ENCODE measurements at regions not wholly inside any gene's neighbourhood (a gene's known extent, or its start where the extent isn't known, plus 50 kb on each side); places are given as distances from the start of the nearest gene placed in this dataset.

DNA sequence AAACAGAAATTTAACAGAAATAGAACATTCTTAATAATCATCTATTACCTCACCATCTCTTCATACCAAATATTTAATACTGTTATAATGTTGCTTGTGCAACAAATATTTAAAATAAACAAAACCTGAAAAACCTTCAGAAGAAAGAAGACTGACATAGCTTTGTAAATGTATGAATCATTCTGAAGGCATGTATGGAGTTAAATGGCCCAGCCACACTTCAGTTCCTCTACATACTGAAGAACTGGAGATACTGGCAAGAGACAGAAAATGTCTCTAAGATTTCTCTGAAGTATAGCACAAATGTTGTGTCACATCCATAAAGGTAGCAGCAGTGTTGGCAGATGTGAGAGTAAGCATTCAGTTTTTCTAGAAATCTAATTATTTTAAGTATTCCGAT lies 275.3 kb upstream of the FGF13 start:
- CTCF ChIA-PET, result no interaction called here
- Histone ChIP-seq H3K79me2 (ENCODE audit: low read depth) (no peaks in the 10 kb centered on the region), H3K4me1 (replicated peaks; ENCODE audit: insufficient read depth) (peaks cover 17% of the 10 kb centered on the region), H3K9me2 (ENCODE audit: insufficient read depth) (no peaks in the 10 kb centered on the region; the same call in 1 of the 2 replicates), H3K27ac (no peak overlapping the region), H3K4me3 (no peak overlapping the region), H3K9me3 (ENCODE audit: insufficient read depth, low read depth) (no peaks in the 10 kb centered on the region), H3K4me2 (no peak overlapping the region), H3K36me3 (ENCODE audit: low read depth) (no peaks in the 10 kb centered on the region), H3K27me3 (ENCODE audit: insufficient read depth, low read depth) (no peaks in the 10 kb centered on the region), H4K20me1 (ENCODE audit: insufficient read depth) (no peaks in the 10 kb centered on the region), H2AFZ (no peak overlapping the region), H3F3A (ENCODE audit: insufficient read depth, low read depth) (no peaks in the 10 kb centered on the region)
- TF ChIP-seq CTCF (conservative IDR thresholded peaks at IDR 0.05), result no peak
- TF ChIP-seq EZH2 (IDR thresholded peaks at IDR 0.05; ENCODE audit: low read depth), result no peak
- POLR2A ChIA-PET (ENCODE audit: unreplicated experiment), result interaction anchor here (0.6 kb wide), 1 partner anchor 69 kb away, joined by 5 read pairs; no protein-coding TSS in a partner anchor
- intact Hi-C loops (cut with micrococcal nuclease; ENCODE audit: unreplicated experiment), result loop anchor here (5.0 kb wide), 1 partner anchor 40 kb away; no protein-coding TSS in a partner anchor
- no TSS peak for BruUV-seq (replicated peaks)
- DNase-seq, result no peak

DNA sequence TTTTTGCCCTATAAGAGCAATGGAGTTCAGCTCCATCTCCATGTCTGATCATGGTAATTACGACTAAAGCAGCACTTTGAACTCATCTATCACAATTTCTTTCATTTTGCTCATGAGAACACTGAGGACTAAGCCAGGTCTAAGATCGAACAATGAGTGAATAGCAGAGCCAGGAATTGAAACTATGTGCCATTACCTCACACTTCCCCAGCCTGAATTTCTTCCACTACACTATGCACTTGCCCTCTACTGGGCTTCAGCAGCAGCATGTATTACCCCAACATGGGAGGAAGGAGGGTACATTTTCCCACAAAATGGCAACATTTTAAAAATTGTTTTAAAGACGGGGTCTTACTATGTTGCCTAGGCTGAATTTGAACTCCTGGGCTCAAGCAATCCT lies 274.7 kb upstream of the FGF13 start:
- H2AFZ ChIP-seq, result no peak overlapping the region; the same call in 1 of the 2 replicates
- DNase-seq, result no peak
- ChIA-PET CTCF (no interaction called here), POLR2A (ENCODE audit: unreplicated experiment) (no interaction called here)
- BruUV-seq (replicated peaks), result no TSS peak
- H3K4me2 ChIP-seq, result no peak overlapping the region
- no peaks in the 10 kb centered on the region for H3K36me3 ChIP-seq (ENCODE audit: low read depth)
- no peak overlapping the region for H3K27ac ChIP-seq
- no peaks in the 10 kb centered on the region for H3K9me3 ChIP-seq (ENCODE audit: insufficient read depth, low read depth)
- TF ChIP-seq EZH2 (IDR thresholded peaks at IDR 0.05; ENCODE audit: low read depth) (no peak), CTCF (conservative IDR thresholded peaks at IDR 0.05) (no peak)
- H3K9me2 ChIP-seq (ENCODE audit: insufficient read depth), result no peaks in the 10 kb centered on the region
- H3F3A ChIP-seq (ENCODE audit: insufficient read depth, low read depth), result no peaks in the 10 kb centered on the region
- peaks cover 17% of the 10 kb centered on the region for H3K4me1 ChIP-seq (replicated peaks; ENCODE audit: insufficient read depth)
- no peak overlapping the region for H3K4me3 ChIP-seq
- H3K27me3 ChIP-seq (ENCODE audit: insufficient read depth, low read depth), result no peaks in the 10 kb centered on the region
- no peaks in the 10 kb centered on the region for H4K20me1 ChIP-seq (ENCODE audit: insufficient read depth)
- H3K79me2 ChIP-seq (ENCODE audit: low read depth), result no peaks in the 10 kb centered on the region
- intact Hi-C loops (cut with micrococcal nuclease; ENCODE audit: unreplicated experiment), result loop anchor here (5.0 kb wide), 1 partner anchor 39 kb away; no protein-coding TSS in a partner anchor

DNA sequence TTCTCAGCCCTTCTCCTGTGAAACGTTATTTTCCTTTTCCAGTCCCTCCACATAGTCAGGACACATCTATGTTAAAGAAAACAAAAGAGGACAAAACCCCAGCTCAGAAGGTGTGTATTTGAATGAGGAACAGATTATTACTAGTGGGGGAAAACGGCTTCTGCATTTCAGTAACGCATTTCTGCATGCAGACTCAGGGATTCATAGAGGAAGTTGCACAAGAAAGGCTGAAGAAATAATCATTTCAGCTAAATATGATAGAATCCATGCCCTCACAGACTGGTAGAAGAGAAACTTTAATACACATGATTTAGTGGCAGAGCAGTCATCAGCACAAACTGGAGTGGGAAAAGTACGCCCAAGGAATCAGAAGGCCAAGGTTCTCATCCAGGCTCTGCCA lies 270.8 kb upstream of the FGF13 start:
- CTCF ChIA-PET, result no interaction called here

More for the DNA sequence above, 270.8 kb upstream of the FGF13 start:
- no peaks in the 10 kb centered on the region for H3K9me2 ChIP-seq (ENCODE audit: insufficient read depth)
- DNase-seq, result no peak
- H3K4me1 ChIP-seq (replicated peaks; ENCODE audit: insufficient read depth), result peaks cover 15% of the 10 kb centered on the region
- H3K4me2 ChIP-seq, result no peak overlapping the region
- no peaks in the 10 kb centered on the region for H3K36me3 ChIP-seq (ENCODE audit: low read depth)
- intact Hi-C loops (cut with micrococcal nuclease; ENCODE audit: unreplicated experiment), result no loop called here
- TF ChIP-seq CTCF (conservative IDR thresholded peaks at IDR 0.05) (no peak), EZH2 (IDR thresholded peaks at IDR 0.05; ENCODE audit: low read depth) (no peak)
- H2AFZ ChIP-seq, result no peak overlapping the region
- no peaks in the 10 kb centered on the region for H3F3A ChIP-seq (ENCODE audit: insufficient read depth, low read depth)
- H4K20me1 ChIP-seq (ENCODE audit: insufficient read depth), result no peaks in the 10 kb centered on the region
- no peak overlapping the region for H3K27ac ChIP-seq
- no peak overlapping the region for H3K4me3 ChIP-seq
- no peaks in the 10 kb centered on the region for H3K9me3 ChIP-seq (ENCODE audit: insufficient read depth, low read depth)
- BruUV-seq (replicated peaks), result no TSS peak
- POLR2A ChIA-PET (ENCODE audit: unreplicated experiment), result no interaction called here
- H3K27me3 ChIP-seq (ENCODE audit: insufficient read depth, low read depth), result no peaks in the 10 kb centered on the region
- no peaks in the 10 kb centered on the region for H3K79me2 ChIP-seq (ENCODE audit: low read depth)
